SK-N-SH treated with all-trans-retinoic acid at 6 μM for 48 hours (cell line): ENCODE measurements at regions not wholly inside any gene's neighbourhood (a gene's known extent, or its start where the extent isn't known, plus 50 kb on each side); places are given as distances from the start of the nearest gene placed in this dataset.

Experiments
- ATAC-seq: fragments of 200-7000 bp; cut with Tn5 transposase; 3 replicates; pipeline ENCODE4 v1.9.1; 2020; ENCODE audit warnings: mild to moderate bottlenecking, moderate library complexity
- ARNTL ChIP-seq: fragments of 450-650 bp; formaldehyde crosslinking; IDR thresholded peaks from 2 replicates; pipeline ENCODE4 v1.5.0; 2020; ENCODE audit warnings: low read depth, mild to moderate bottlenecking, moderate library complexity, borderline replicate concordance
- BACH2 ChIP-seq: fragments of 250-450 bp; sonication (Bioruptor Pico); IDR thresholded peaks from 2 replicates; pipeline ENCODE4 v1.9.0; 2021; ENCODE audit warnings: mild to moderate bottlenecking, borderline replicate concordance
- CSDC2 ChIP-seq: fragments of 250-450 bp; sonication (Bioruptor Pico); IDR thresholded peaks from 2 replicates; pipeline ENCODE4 v1.5.0; 2020; ENCODE audit warnings: mild to moderate bottlenecking, moderate library complexity
- CSRNP3 ChIP-seq: fragments of 250-450 bp; sonication (Bioruptor Pico); IDR thresholded peaks from 2 replicates; pipeline ENCODE4 v1.5.1; 2021; ENCODE audit warnings: mild to moderate bottlenecking, moderate library complexity
- ESRRG ChIP-seq: fragments of 250-450 bp; sonication (Bioruptor Pico); IDR thresholded peaks from 2 replicates; pipeline ENCODE4 v1.6.1; 2021; ENCODE audit warnings: mild to moderate bottlenecking
- GLIS3 ChIP-seq: fragments of 250-450 bp; sonication (Bioruptor Pico); IDR thresholded peaks from 2 replicates; pipeline ENCODE4 v1.5.0; 2020; ENCODE audit warnings: mild to moderate bottlenecking, moderate library complexity
- ISL1 ChIP-seq: fragments of 250-450 bp; sonication (Bioruptor Pico); IDR thresholded peaks from 2 replicates; pipeline ENCODE4 v2.1.2; 2022; ENCODE audit warnings: mild to moderate bottlenecking, moderate library complexity
- OSR1 ChIP-seq: fragments of 250-450 bp; sonication (Bioruptor Pico); IDR thresholded peaks from 2 replicates; pipeline ENCODE4 v1.8.0; 2022; ENCODE audit warnings: moderate library complexity, mild to moderate bottlenecking, inconsistent platforms
- POU6F1 ChIP-seq: fragments of 250-450 bp; sonication (Bioruptor Pico); IDR thresholded peaks from 2 replicates; pipeline ENCODE4 v1.8.0; 2021; ENCODE audit warnings: low read depth, mild to moderate bottlenecking, moderate library complexity, borderline replicate concordance
- PPARA ChIP-seq: fragments of 250-450 bp; sonication (Bioruptor Pico); IDR thresholded peaks from 2 replicates; pipeline ENCODE4 v1.5.0; 2020; ENCODE audit warnings: mild to moderate bottlenecking, borderline replicate concordance
- SNAI2 ChIP-seq: fragments of 250-450 bp; sonication (Bioruptor Pico); IDR thresholded peaks from 2 replicates; pipeline ENCODE4 v1.5.0; 2020; ENCODE audit warnings: mild to moderate bottlenecking, moderate library complexity
- TCF4 ChIP-seq: fragments of 250-450 bp; sonication (Bioruptor Pico); IDR thresholded peaks from 2 replicates; pipeline ENCODE4 v1.8.0; 2021; ENCODE audit warnings: mild to moderate bottlenecking, moderate library complexity, borderline replicate concordance
- TOX ChIP-seq: fragments of 250-450 bp; sonication (Bioruptor Pico); IDR thresholded peaks from 2 replicates; pipeline ENCODE4 v1.8.0; 2021; ENCODE audit warnings: mild to moderate bottlenecking, moderate library complexity, borderline replicate concordance
- TSHZ2 ChIP-seq: fragments of 250-450 bp; sonication (Bioruptor Pico); IDR thresholded peaks from 2 replicates; pipeline ENCODE4 v1.5.0; 2020; ENCODE audit warnings: mild to moderate bottlenecking, moderate library complexity
- ZFP3 ChIP-seq: fragments of 250-450 bp; sonication (Bioruptor Pico); IDR thresholded peaks from 2 replicates; pipeline ENCODE4 v1.5.0; 2020; ENCODE audit warnings: mild to moderate bottlenecking, moderate library complexity
- ZFP30 ChIP-seq: fragments of 450-650 bp; formaldehyde crosslinking; IDR thresholded peaks from 2 replicates; pipeline ENCODE4 v1.5.0; 2022; ENCODE audit warnings: mild to moderate bottlenecking, moderate library complexity
- ZNF565 ChIP-seq: fragments of 450-650 bp; formaldehyde crosslinking; conservative IDR thresholded peaks from 2 replicates; pipeline ENCODE4 v1.5.0; 2020; ENCODE audit warnings: low read depth, mild to moderate bottlenecking, moderate library complexity
- ZNF70 ChIP-seq: fragments of 450-650 bp; formaldehyde crosslinking; IDR thresholded peaks from 2 replicates; pipeline ENCODE4 v1.5.0; 2020; ENCODE audit warnings: mild to moderate bottlenecking, moderate library complexity
- ZNF8 ChIP-seq: fragments of 450-650 bp; formaldehyde crosslinking; IDR thresholded peaks from 2 replicates; pipeline ENCODE4 v1.5.0; 2020; ENCODE audit warnings: mild to moderate bottlenecking, moderate library complexity

GRCh38 chr6:1089859-1090258, 222.0 kb upstream of the FOXQ1 start:
- TF ChIP-seq POU6F1: no peak
- TF ChIP-seq SNAI2 (CRISPR knock-in tag): no peak
- no peak for TF ChIP-seq ZNF565 (CRISPR knock-in tag)
- no peak for TF ChIP-seq ESRRG (CRISPR knock-in tag)
- no peak for TF ChIP-seq BACH2
- no peak for TF ChIP-seq CSRNP3 (CRISPR knock-in tag)
- no peak for TF ChIP-seq PPARA (CRISPR knock-in tag)
- TF ChIP-seq TCF4 (CRISPR knock-in tag): no peak
- no peak for TF ChIP-seq ZFP3 (CRISPR knock-in tag)
- no peak for ATAC-seq

GRCh38 chr6:1088492-1089001, 223.4 kb upstream of the FOXQ1 start:
- no peak for TF ChIP-seq ARNTL
- no peak for TF ChIP-seq ISL1 (CRISPR knock-in tag)
- no peak for TF ChIP-seq OSR1 (CRISPR knock-in tag)
- no peak for TF ChIP-seq SNAI2 (CRISPR knock-in tag)
- no peak for TF ChIP-seq TOX (CRISPR knock-in tag)
- TF ChIP-seq ESRRG (CRISPR knock-in tag): no peak
- no peak for TF ChIP-seq ZFP3 (CRISPR knock-in tag)
- TF ChIP-seq ZNF8 (CRISPR knock-in tag): no peak
- TF ChIP-seq POU6F1: no peak
- ATAC-seq: no peak

- ATAC-seq: no peak
- TF ChIP-seq CSDC2 (CRISPR knock-in tag): no peak
- TF ChIP-seq TCF4 (CRISPR knock-in tag): no peak
- no peak for TF ChIP-seq ZFP3 (CRISPR knock-in tag)
- TF ChIP-seq ZFP30 (CRISPR knock-in tag): no peak
- no peak for TF ChIP-seq ARNTL
- no peak for TF ChIP-seq ZNF8 (CRISPR knock-in tag)
- no peak for TF ChIP-seq OSR1 (CRISPR knock-in tag)
- TF ChIP-seq ESRRG (CRISPR knock-in tag): no peak
- no peak for TF ChIP-seq ZNF70 (CRISPR knock-in tag)
Observed at GRCh38 chr6:1087154-1087843, 224.6 kb upstream of the FOXQ1 start.

- ATAC-seq: no peak
- no peak for TF ChIP-seq PPARA (CRISPR knock-in tag)
- no peak for TF ChIP-seq TSHZ2
- no peak for TF ChIP-seq ISL1 (CRISPR knock-in tag)
- no peak for TF ChIP-seq GLIS3 (CRISPR knock-in tag)
- no peak for TF ChIP-seq POU6F1
Observed at GRCh38 chr6:1086446-1087153, 225.3 kb upstream of the FOXQ1 start.
